Endothelial cell of hepatic sinusoid (primary cell): ENCODE measurements at regions not wholly inside any gene's neighbourhood (a gene's known extent, or its start where the extent isn't known, plus 50 kb on each side); places are given as distances from the start of the nearest gene placed in this dataset.

Experiments
- in situ Hi-C: cut with HindIII; loops from 2 replicates; pipeline ENCODE4 v1.10.0; 2017; ENCODE audit warnings: low sequenced_read_pairs

GRCh38 chr6:15995493-15995892 is 133.4 kb upstream of the MYLIP start:
- in situ Hi-C loops, result no loop called here

- in situ Hi-C loops, result no loop called here
These were observed 133.9 kb upstream of the MYLIP start for GRCh38 chr6:15994814-15995459.

GRCh38 chr6:15993716-15994228 is 135.1 kb upstream of the MYLIP start:
- in situ Hi-C loops, result no loop called here

GRCh38 chr6:15990179-15990578 is 138.7 kb upstream of the MYLIP start:
- in situ Hi-C loops, result no loop called here

GRCh38 chr6:15989397-15989796 is 139.5 kb upstream of the MYLIP start:
- in situ Hi-C loops, result no loop called here

- in situ Hi-C loops, result no loop called here
These were observed 141.3 kb upstream of the MYLIP start for GRCh38 chr6:15987569-15987968.

GRCh38 chr6:15986027-15986629 is 142.8 kb upstream of the MYLIP start:
- in situ Hi-C loops, result no loop called here

GRCh38 chr6:15985379-15985959 is 143.4 kb upstream of the MYLIP start:
- in situ Hi-C loops, result no loop called here

- in situ Hi-C loops, result no loop called here
These were observed 146.9 kb upstream of the MYLIP start for GRCh38 chr6:15981956-15982355.

- in situ Hi-C loops, result no loop called here
These were observed 148.1 kb upstream of the MYLIP start for GRCh38 chr6:15980801-15981200.

GRCh38 chr6:15978426-15978825 is 150.5 kb upstream of the MYLIP start:
- in situ Hi-C loops, result no loop called here

- in situ Hi-C loops, result no loop called here
These were observed 151.8 kb upstream of the MYLIP start for GRCh38 chr6:15977050-15977449.

GRCh38 chr6:15974817-15975216 is 154.1 kb upstream of the MYLIP start:
- in situ Hi-C loops, result no loop called here

- in situ Hi-C loops, result no loop called here
These were observed 158.4 kb upstream of the MYLIP start for GRCh38 chr6:15970517-15970916.

GRCh38 chr6:15969236-15969778 is 159.6 kb upstream of the MYLIP start:
- in situ Hi-C loops, result no loop called here

GRCh38 chr6:15968519-15968918 is 160.4 kb upstream of the MYLIP start:
- in situ Hi-C loops, result no loop called here

GRCh38 chr6:15966000-15966520 is 162.8 kb upstream of the MYLIP start:
- in situ Hi-C loops, result no loop called here

GRCh38 chr6:15962449-15962764 is 166.5 kb upstream of the MYLIP start:
- in situ Hi-C loops, result no loop called here

GRCh38 chr6:15961635-15962448 is 167.0 kb upstream of the MYLIP start:
- in situ Hi-C loops, result no loop called here

- in situ Hi-C loops, result no loop called here
These were observed 167.9 kb upstream of the MYLIP start for GRCh38 chr6:15960740-15961634.
